Suppressor macrophage (primary cell): ENCODE measurements at regions not wholly inside any gene's neighbourhood (a gene's known extent, or its start where the extent isn't known, plus 50 kb on each side); places are given as distances from the start of the nearest gene placed in this dataset.
A peak's percentile ranks its signal among the peaks of the same experiment; 100 is the strongest.

ENCODE experiments used
- DNase-seq, 4 experiments: peaks; one replicate each; pipeline ENCODE4 v3.0.0-alpha.2; 2020 to 2022

DNA sequence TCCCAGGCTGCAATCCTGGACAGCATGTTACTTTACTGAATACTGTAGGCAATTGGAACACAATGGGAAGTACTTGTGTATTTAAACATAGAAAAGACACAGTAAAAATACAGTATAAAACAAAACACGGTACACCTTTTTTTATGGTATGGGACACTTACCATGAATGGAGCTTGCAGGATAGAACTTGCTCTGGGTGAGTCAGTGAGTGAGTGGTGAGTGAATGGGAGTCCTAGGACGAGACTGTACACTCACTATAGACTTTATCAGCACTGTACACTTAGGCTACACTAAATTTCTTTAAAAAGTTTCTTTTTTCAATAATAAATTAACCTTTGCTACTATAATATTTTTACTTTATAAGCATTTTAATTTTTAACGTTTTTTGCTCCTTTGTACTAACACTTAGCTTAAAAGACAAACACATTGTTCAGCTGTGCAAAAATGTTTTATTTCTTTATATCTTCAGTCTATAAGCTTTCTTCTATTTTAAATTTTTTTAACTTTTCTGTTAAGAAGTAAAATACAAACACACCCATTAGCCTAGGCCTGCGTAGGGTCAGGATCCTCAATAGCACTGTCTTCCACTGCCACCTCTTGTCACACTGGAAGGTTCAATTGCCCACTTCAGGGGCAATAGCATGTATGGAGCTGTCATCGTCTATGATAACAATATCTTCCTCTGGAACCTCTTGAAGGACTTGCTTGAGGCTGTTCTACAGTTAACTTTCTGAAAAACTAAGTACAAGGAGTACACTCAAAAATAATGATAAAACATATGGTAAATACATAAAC is 293.5 kb upstream of the FSTL5 start:
- DNase-seq, result no peak

DNA sequence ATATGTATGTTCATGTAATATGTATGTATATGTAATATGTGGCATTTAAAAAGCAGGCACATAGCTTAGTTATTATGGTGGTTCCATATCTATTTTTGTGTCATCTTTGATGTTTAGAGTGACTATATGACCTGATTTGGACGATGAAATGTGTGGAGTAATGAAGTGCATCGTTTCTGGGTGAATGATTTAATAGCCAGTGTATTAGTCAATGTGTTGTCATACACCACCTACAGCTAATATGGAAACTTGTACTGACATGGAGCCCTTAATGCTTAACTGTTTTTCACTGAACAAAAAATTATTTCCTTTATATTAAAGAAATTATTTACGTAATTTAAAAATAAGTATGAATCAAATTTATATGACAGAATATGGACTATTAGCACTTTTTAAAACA is 292.3 kb upstream of the FSTL5 start:
- DNase-seq, result no peak

DNA sequence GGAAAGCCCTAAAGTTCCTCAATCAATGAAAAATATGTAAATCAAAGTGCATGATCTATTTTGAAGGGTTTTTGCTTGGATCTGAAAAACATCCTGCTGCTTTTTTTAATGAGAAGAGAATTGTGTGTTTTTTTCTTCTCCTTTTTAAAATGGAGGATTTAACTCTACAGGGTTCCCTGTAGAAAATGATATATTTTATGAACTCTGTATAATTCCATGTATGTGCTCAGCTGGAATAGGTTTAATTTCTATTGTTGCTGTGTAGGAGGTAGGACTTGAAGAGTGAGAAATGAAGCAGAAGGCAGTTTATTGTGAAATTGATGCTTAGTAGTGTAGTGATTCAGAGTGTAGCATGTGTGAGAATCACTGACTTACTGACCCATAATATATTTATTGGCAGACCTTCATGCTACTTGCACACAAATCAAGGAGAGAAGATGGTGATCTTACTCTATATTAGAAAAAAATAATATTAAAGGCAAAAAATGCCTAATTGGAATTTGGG is 286.8 kb upstream of the FSTL5 start:
- DNase-seq, result no peak

DNA sequence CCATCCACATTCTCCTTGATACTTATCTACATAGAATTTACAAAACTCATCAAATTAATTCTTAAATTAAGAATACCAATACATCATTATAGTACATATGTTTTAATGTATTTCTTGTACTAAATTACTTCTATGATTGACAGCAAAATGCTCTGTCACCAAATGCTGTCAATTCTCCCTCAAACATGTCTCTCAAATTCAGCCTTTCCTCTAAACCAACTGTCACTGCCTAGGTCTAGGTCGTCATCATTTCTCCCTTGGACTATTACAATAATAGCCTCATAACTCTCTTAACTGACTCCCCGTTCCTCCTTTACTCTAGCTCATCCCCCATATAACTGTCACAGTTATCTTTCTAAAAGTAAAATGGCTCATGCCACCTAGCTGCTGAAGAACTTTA is 279.7 kb upstream of the FSTL5 start:
- no peak for DNase-seq

DNA sequence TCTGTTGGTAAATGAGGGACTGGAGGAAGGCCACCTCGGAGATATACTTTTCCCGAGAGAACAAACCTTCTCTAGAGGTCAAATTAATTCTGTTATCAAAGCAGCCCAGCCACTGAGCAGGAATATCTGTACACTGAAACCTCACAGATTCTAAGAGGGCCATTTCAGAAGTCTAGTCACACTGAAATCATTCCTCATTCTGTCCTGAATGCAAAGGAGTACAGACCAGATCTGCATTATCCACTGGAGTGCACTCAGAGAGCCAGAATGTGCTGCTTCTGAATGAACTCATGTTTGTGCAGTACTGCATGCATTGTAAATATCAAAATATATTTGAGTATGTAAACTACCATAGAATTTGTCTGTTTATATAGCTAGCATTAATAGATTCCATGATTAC is 278.3 kb upstream of the FSTL5 start:
- DNase-seq, result no peak

DNA sequence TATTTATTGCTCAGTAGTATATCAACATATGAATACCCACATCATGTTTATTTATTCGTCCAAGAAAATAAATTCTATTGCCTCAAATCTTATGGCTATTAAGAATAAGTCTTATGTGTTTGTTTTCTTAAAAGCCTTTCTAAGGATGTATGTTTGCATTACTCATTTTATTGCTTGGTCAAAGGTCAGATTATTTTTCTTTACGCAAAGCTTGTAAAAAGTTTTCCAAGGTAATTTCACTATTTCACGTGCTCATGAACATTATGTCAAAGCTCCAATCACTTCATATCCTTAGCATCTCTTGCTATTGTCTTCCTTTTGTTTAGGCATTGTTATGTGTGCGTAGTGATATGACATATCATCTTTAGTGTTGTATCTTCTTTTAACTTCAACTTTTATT is 258.5 kb upstream of the FSTL5 start:
- no peak for DNase-seq

DNA sequence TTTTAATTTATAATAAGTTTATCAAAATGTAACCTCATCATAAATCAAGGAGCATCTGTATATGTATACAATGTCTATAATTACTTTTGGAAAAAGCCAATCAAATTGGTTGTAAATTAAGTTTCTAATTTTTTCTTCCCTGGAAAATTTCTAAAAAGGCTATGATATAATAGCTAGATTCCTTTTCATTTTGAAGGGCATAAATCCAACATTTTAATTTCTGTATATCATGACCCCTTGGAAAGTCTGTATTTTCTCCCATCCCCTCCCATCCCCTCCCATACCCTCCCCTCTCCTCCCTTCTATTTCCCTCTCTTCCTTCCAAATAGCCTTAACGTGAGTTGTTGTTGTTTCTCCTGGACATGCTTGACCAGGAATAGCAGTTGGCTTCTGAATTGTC is 247.1 kb upstream of the FSTL5 start:
- no peak for DNase-seq

DNA sequence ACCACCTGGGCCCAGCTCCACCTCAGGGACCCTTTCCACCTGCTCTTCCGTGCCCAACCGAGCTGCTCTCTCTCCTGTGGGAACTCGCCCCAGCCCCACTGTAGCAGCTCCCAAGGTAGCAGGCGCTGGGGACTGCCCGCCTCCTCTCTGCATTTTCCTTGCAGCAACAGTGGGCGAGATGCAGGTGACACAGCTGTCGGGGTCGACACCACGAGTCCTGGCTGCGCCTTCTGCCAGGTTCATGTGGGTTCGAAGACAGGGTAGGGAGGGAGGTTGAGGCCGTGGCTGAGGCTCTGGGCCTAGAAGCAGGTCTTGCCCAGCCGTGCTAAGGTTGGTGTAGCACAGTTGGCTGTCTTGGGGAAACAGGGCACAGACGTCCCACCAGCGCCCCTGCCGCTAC is 245.2 kb upstream of the FSTL5 start:
- no peak for DNase-seq

DNA sequence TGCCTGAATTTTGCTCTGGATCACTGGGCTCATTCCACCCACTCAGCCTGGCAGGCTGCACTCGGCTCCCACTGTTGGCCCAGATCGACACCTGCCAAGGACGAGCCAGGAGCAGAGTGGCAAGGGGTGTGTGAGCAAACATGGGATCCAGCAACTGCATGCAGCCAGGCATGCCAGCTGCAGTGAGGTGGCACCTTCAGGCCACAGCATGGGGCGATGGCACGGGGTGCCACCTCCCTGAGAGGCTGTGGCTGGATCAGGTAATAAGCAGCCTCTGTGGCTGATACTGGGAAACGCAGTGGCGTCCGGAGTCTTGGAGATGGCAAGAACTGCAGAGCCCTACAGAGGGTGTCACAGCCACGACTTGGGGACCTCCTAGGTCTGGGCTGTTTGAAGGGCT is 244.5 kb upstream of the FSTL5 start:
- DNase-seq, result no peak

DNA sequence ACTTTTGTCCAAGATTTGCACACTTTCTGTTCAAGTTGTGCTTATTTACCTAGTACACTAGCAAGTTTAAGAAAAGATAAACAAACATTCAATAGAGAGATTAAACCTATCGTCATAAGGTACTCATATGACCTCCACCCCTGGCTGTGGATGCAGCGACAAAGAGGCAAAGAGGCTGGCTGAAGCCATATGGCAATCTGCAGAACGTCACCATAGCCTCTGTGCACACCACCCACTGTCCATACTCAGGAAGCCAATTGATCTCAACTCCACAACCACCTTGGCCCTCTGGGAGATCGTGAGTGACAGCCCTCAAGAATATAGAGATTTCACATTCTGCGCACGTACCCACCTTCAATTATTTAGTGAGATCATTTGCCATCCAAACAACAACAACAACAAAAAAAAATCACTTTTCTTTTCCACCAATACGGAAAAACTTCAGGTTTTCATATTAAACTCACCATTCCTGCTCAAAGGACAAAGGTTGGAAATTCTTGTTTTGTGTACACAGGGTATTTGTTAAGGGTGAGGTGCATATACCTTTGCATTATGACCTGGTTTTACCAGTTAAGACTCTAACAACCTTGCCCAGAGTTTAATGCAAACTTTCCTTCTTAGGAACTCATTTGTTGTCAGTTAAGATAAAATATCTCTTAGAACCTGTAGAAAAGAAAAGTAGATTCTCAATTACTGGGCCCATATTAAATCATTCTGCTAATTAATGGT is 243.0 kb upstream of the FSTL5 start:
- no peak for DNase-seq

DNA sequence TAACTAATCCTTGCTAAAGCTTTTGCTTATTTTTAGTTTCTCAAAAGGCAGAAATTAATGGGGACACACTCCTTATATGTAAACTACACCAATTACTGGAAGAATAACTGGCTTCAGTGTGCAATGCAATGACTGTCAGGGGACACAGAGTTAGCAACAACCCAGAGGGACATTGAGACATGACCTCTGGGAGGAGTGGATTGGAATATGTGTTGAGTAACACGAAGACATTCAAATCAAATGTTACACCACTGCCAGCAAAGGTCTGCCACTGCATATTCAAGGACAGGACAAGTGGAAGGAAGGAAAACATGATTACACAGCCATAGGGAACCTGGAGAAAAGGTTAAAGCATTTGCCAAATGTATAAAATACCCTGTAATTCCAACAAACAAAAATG is 240.1 kb upstream of the FSTL5 start:
- no peak for DNase-seq

DNA sequence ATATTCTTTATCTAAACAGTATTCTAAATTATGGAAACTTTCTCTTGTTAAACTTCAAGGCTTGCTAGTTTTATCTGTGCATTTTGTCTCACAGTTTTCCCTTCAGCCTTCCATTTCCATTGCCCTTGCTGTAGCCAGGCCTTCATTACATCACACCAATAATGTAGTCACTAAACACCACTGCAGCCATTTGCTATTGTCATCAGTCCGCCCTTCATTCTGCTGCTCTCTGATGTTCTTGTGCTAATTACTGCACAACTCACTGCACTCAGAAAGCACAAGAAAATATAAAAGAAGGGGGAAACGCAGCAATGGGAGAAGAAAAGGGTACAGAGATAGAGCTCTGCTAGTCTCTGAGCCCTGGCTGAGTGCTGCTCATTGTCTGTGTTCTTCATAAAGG is 239.6 kb upstream of the FSTL5 start:
- no peak for DNase-seq

DNA sequence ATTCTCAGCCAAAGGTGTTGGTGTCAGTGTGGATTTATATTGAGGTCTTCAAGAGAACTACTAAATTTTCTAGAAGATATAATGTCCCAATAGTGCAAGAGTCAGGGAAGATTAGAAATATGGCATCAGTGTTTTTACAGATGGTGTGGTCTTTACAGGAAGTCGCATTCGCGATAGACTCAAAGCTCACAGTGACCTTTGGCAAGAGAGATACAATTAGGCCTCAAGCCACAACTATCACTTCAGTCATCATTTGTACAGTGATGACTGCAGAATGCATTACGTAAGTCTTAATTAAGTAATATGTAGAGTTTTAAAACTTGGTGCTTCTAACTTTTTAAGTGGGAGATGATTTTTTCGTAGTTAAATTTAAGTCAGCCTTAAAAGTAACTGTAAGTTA is 237.2 kb upstream of the FSTL5 start:
- no peak for DNase-seq

DNA sequence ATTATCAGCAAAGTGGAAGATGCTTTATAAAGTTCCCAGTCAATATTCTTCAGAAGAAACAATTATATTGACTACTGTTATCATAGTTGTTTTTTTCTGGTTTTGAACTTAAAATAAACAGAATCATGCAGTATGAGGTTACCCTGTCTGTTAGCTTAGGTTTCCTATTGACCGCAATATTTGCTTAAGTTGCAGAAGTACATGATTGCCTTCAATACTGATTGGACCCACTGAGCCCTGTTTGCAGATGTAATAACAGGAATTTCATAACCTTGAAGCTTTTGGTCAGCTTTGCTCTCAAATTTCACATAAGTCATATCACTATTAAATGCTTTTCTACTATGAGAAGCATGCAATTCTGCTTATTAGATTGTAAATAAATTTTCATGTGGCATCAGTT is 229.1 kb upstream of the FSTL5 start:
- DNase-seq, result no peak

DNA sequence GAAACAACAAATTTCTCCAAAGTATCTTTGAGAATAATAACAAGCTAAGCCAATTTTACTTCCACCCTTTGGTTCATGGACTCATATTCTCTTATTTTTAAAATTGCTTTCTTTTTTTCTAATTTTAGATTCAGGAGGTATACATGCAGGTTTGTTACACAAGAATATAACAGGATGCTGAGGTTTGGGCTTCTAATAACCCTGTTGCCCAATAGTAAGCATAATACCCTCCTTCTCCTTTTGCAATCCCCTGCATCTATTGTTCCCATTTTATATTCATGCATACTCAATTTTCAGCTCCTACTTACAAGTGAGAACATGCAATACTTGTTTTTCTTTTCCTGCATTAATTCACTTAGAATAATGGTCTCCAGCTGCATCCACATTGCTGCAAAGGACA is 202.3 kb upstream of the FSTL5 start:
- DNase-seq, result peak in 1 of 4 experiments; percentile 5

DNA sequence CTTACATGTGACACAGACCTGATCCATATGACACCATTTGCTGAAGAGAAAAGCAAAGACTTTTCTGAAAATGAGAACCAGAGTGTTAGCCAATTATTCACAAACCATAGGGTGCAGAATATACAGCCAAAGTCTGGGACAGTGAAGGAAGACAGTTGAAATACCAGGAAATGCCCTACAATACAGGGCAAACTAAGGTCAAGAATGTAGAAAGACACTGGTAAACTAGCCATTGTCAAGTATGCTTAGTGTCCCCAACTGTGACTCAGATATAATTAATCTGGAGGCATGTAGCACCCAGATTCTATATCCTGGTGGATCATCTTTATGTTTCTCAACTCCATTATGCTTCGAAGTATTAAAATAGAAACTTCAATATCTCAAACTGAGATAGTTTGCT is 200.9 kb upstream of the FSTL5 start:
- no peak for DNase-seq

DNA sequence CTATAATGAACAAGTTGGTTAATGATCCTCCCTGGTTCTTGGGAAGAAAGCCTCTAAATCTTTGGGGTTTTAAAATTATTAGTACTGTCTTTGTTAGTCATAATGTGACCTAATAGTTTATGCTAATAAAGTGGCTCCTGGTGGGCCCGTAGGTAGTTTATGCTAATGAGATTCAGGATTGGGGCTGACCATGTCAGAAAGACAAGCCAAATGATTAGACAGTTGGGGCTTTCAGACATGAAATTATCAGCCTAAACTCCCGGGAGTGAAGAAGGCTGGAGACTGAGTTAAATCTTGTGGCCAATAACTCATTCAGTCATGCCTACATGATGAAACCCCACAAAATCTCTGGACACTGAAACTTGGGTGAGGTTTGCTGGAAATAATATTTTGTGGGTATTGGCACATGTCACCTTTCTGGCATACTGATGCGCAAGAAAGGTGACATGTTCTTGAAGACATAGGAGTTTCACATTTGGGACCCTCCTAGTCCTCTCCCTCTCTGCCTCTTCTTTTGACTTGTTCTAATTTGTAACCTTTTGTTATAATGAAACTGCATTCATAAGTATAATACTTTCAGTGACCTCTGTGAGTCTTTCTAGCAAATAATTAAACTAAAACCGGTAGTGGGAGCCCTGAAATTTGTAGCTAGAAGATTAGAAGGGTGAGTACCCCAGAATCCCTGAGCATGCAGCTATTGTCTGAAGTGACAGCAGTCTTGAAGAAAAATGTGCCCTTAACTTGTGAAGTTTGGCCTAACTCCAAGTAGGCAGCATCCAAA is 196.8 kb upstream of the FSTL5 start:
- no peak for DNase-seq

DNA sequence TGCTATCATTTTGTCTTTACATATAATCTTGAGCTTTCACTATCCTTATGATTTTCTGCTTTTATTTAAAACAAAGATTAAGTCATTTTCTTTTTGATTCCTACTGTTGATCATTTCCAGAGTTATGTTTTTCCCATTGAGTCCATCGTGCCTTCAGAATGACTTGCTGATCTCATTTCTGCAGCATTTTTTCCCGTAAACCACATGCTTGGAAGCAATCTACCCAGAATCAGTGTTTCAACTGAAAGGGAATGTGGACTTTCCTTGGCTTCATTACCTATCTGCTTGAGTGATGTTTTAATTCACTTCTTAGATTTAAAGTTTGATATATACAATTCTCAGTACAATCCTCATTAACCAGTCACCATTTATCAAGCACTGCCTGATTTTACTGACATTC is 192.4 kb upstream of the FSTL5 start:
- DNase-seq, result no peak

DNA sequence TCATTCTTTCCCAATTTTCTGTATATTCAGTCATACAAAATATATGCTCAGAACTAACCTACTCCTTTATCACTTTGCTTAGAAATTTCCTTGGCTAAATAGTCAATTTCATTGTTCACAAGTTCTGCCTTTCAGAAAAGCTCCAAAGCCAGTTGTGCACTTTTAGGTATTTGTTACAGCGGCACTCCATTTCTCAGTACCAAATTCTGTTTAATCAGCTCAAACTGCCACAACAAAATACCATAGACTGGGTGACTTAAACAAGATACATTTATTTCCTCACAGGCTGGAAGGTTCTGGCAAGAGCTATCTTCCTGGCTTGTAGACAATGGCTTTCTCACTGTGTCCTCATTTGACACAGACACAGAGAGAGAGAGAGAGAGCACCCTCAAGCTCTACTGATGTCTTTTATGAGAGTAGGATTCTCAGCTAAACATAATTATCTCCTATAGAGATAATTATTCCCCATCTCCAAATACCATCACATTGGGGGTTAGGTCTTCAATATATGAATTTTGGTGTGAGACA is 188.8 kb upstream of the FSTL5 start:
- DNase-seq, result no peak

DNA sequence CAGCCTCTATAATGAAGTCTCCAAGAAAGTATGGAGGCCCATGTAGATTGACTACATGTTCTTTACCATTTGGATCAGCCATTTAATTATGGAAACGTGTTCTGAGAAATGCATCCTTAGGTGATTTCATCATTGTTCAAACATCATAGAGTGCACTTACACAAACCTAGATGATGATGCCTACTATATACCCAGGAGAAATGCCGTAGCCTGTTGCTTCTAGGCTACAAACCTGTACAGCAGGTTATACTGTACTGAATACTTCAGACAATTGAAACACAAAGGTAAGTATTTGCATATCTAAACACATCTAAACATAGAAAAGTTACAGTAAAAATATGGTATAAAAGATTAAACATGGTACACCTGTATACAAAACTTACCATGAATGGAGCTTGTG is 186.5 kb upstream of the FSTL5 start:
- DNase-seq, result no peak

DNA sequence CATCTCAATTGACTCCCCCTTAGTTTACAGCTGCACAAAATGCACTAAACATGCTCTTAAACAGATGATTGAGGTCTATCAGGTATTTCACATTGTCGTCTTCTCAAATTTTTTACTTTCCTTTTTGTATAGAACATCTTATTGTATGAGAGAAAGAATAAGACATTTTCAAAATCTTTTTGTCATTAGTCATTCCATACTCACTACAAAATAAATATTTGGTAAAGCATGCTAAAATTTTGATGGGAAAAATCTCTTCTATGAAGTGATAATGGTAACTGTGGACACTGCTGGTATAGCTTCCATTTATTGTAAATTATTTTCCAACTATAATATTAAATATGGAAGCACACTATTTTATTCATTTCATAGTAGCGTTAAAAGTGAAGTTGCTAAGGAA is 185.6 kb upstream of the FSTL5 start:
- DNase-seq, result no peak

DNA sequence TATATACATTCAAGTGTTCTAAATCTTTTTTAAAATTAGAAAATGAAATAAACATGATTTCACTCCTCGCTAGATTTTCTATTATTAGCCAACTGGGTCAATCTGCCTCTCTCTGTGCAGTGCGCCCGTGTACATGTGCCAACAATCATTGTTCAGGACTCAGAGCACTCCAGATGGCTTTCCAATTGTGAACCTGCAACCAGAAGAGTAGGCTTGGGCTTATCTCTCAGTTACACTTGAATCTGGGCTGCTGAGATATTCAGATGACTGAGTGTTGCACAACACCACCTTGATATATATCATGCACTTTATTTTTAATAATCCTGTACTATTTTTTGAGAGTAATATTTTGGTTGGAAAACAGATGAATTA is 184.0 kb upstream of the FSTL5 start:
- no peak for DNase-seq

DNA sequence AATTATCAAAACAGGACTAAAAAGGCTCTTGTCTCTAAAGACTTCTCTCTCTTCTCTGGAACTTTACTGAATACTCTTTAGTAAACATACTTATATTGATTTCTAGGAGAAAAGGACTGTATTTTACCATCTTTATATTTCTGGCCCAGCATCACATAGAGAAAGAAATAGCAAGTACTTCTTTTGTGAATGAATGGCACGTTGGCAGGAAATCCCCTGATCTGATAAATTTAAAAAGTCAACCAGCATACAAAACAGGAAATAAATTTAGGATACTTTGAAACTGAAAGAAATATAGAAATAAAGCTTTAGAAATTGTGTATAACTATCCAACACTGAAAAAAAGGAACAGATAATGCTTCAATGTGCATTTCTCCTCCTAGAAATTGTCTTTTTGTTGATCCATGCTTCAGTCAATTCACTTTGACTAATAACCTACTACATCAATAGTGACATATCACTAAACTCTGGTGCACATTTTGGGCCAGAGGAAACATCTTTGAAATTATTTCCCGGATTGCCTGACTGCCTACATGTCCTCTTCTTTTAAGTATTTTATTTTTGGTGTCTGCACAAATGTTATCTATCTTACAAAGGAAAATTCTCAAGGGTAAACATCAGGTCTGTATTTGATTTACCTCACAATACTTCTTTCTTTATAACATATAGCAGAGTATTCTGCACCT is 183.5 kb upstream of the FSTL5 start:
- no peak for DNase-seq
